WTC11 (cell line): ENCODE measurements at regions not wholly inside any gene's neighbourhood (a gene's known extent, or its start where the extent isn't known, plus 50 kb on each side); places are given as distances from the start of the nearest gene placed in this dataset.

Experiments
- ATAC-seq: fragments of 200-7000 bp; cut with Tn5 transposase; 2 replicates; pipeline ENCODE4 v1.10.0; 2021; ENCODE audit warnings: mild to moderate bottlenecking, moderate library complexity
- CTCF ChIA-PET: fragments of 300-600 bp; sonication (Branson Sonifier 250); formaldehyde crosslinking; loops from one replicate; lab custom pipeline; 2021; ENCODE audit warnings: antibody characterized with exemption; lab: Charles Lee
- POLR2A ChIA-PET: fragments of 350-600 bp; sonication (Branson Sonifier 250); formaldehyde crosslinking; loops from one replicate; lab custom pipeline; 2021; ENCODE audit warnings: antibody characterized with exemption; lab: Charles Lee
- DNase-seq: peaks from one replicate; pipeline ENCODE4 v3.0.0; 2021; ENCODE audit warnings: low spot score
- H3K27ac Mint-ChIP-seq: 2 replicates; pipeline ENCODE4 v1.8.0; 2021; ENCODE audit warnings: mixed read lengths
- H3K27me3 Mint-ChIP-seq: 2 replicates; pipeline ENCODE4 v1.8.0; 2021; ENCODE audit warnings: low read depth, mild to moderate bottlenecking, moderate library complexity, mixed read lengths
- H3K36me3 Mint-ChIP-seq: 2 replicates; pipeline ENCODE4 v1.8.0; 2021; ENCODE audit warnings: mixed read lengths
- H3K4me1 Mint-ChIP-seq: 2 replicates; pipeline ENCODE4 v1.8.0; 2022; ENCODE audit warnings: mixed read lengths
- H3K4me3 Mint-ChIP-seq: 2 replicates; pipeline ENCODE4 v1.8.0; 2021; ENCODE audit warnings: mild to moderate bottlenecking, moderate library complexity, mixed read lengths
- H3K9me3 Mint-ChIP-seq: 2 replicates; pipeline ENCODE4 v1.8.0; 2021; ENCODE audit warnings: mixed read lengths
- AR ChIP-seq: fragments of 250-450 bp; sonication (Bioruptor Pico); IDR thresholded peaks from 2 replicates; pipeline ENCODE4 v1.9.0; 2021; ENCODE audit warnings: mild to moderate bottlenecking
- CREM ChIP-seq: sonication (generic); formaldehyde crosslinking; IDR thresholded peaks from 2 replicates; pipeline ENCODE4 v1.8.1; 2022; ENCODE audit warnings: mild to moderate bottlenecking, missing genetic modification reagents, moderate library complexity
- E2F4 ChIP-seq: sonication (generic); formaldehyde crosslinking; IDR thresholded peaks from 2 replicates; pipeline ENCODE4 v1.8.1; 2022; ENCODE audit warnings: low read depth, mild to moderate bottlenecking, moderate library complexity, missing genetic modification reagents, borderline replicate concordance
- EMX1 ChIP-seq: fragments of 250-450 bp; sonication (Bioruptor Pico); IDR thresholded peaks from 2 replicates; pipeline ENCODE4 v1.8.0; 2021; ENCODE audit warnings: mild to moderate bottlenecking
- FOXJ3 ChIP-seq: sonication (generic); formaldehyde crosslinking; IDR thresholded peaks from 2 replicates; pipeline ENCODE4 v1.9.0; 2021; ENCODE audit warnings: missing genetic modification reagents, mild to moderate bottlenecking, borderline replicate concordance
- FOXK1 ChIP-seq: sonication (generic); formaldehyde crosslinking; IDR thresholded peaks from 2 replicates; pipeline ENCODE4 v1.8.0; 2022; ENCODE audit warnings: mild to moderate bottlenecking, moderate library complexity, missing genetic modification reagents
- FOXP1 ChIP-seq: sonication (generic); formaldehyde crosslinking; IDR thresholded peaks from 2 replicates; pipeline ENCODE4 v1.8.0; 2022; ENCODE audit warnings: missing genetic modification reagents, mild to moderate bottlenecking, moderate library complexity, borderline replicate concordance
- HMGXB4 ChIP-seq: sonication (generic); formaldehyde crosslinking; IDR thresholded peaks from 2 replicates; pipeline ENCODE4 v1.8.1; 2023; ENCODE audit warnings: mild to moderate bottlenecking, moderate library complexity, missing genetic modification reagents
- KAT7 ChIP-seq: sonication (generic); formaldehyde crosslinking; IDR thresholded peaks from 2 replicates; pipeline ENCODE4 v1.8.1; 2023; ENCODE audit warnings: missing genetic modification reagents, mild to moderate bottlenecking, borderline replicate concordance
- PRRX2 ChIP-seq: fragments of 250-450 bp; sonication (Bioruptor Pico); IDR thresholded peaks from 2 replicates; pipeline ENCODE4 v1.8.0; 2021; ENCODE audit warnings: mild to moderate bottlenecking
- SP1 ChIP-seq: sonication (generic); formaldehyde crosslinking; conservative IDR thresholded peaks from 2 replicates; pipeline ENCODE4 v1.8.1; 2022; ENCODE audit warnings: missing genetic modification reagents
- STAT6 ChIP-seq: sonication (generic); formaldehyde crosslinking; conservative IDR thresholded peaks from 2 replicates; pipeline ENCODE4 v1.8.1; 2023; ENCODE audit warnings: mild to moderate bottlenecking, low read depth, missing genetic modification reagents, moderate library complexity
- TEAD1 ChIP-seq: sonication (generic); formaldehyde crosslinking; IDR thresholded peaks from 2 replicates; pipeline ENCODE4 v1.8.0; 2022; ENCODE audit warnings: mild to moderate bottlenecking, missing genetic modification reagents
- TP53 ChIP-seq: sonication (generic); formaldehyde crosslinking; IDR thresholded peaks from 2 replicates; pipeline ENCODE4 v1.8.1; 2023; ENCODE audit warnings: mild to moderate bottlenecking, missing genetic modification reagents
- ZNF396 ChIP-seq: fragments of 250-450 bp; sonication (Bioruptor Pico); IDR thresholded peaks from 2 replicates; pipeline ENCODE4 v1.8.0; 2021; ENCODE audit warnings: mild to moderate bottlenecking, moderate library complexity, borderline replicate concordance
- ZNF423 ChIP-seq: fragments of 250-450 bp; sonication (Bioruptor Pico); IDR thresholded peaks from 2 replicates; pipeline ENCODE4 v2.1.2; 2022; ENCODE audit warnings: mild to moderate bottlenecking, moderate library complexity
- ZSCAN18 ChIP-seq: fragments of 250-450 bp; sonication (Bioruptor Pico); IDR thresholded peaks from 2 replicates; pipeline ENCODE4 v2.1.2; 2022; ENCODE audit warnings: mild to moderate bottlenecking, moderate library complexity
- TF ChIP-seq, protein P1 (sequence below): sonication (generic); formaldehyde crosslinking; IDR thresholded peaks from 2 replicates; pipeline ENCODE4 v1.8.1; 2022; ENCODE audit warnings: missing genetic modification reagents, borderline replicate concordance
- TF ChIP-seq, protein P2 (sequence below): sonication (generic); formaldehyde crosslinking; conservative IDR thresholded peaks from 2 replicates; pipeline ENCODE4 v1.8.1; 2022; ENCODE audit warnings: mild to moderate bottlenecking, missing genetic modification reagents
- TF ChIP-seq, protein P3 (sequence below): fragments of 250-450 bp; sonication (Bioruptor Pico); IDR thresholded peaks from 2 replicates; pipeline ENCODE4 v1.9.0; 2021; ENCODE audit warnings: mild to moderate bottlenecking

DNA sequence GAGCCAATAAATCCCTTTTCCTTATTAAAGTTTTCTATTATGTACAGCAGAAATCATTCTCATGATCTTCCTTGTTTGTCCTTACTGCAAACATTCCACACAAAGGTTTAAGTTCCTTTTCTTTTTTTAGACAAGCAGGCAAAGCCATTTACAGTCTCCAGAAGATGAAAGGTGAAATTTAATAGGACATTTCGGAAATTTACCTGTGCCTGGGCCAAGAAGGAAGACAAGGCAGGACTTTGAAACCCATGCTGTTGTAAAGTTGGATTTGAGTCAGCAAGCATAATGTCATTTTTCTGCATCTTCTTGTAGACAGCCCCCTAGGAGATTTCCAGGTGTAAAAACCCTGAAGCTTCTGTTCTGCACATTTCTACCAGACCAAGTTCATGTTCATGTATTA lies 188.1 kb downstream of the PAPSS1 start (continued):
- TF ChIP-seq ZSCAN18 (CRISPR knock-in tag): no peak

DNA sequence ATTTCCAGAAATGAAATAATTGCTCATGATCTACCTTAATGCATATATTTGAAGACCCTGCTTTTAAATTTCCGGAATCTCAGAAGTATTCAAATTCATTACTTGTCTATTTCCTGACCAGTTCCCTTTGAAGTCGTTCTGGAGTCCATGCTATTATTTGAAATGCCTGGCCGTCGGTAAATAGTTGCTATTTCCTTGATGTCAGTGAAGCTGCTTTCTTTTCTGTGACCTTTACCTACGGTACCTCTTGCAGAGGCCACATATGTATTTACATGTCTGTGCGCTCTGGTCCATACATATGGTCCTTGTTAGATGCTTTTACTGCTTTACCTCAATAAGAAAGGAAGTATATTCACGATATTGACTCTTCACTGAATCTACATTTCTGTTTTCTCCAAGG lies 199.7 kb downstream of the PAPSS1 start:
- H3K4me3 Mint-ChIP-seq: no peak overlapping the region
- no peak for DNase-seq
- peaks cover 14% of the 10 kb centered on the region for H3K36me3 Mint-ChIP-seq
- CTCF ChIA-PET: no interaction called here
- H3K4me1 Mint-ChIP-seq: no peaks in the 10 kb centered on the region
- no peak overlapping the region for H3K27ac Mint-ChIP-seq
- peaks cover 17% of the 10 kb centered on the region for H3K9me3 Mint-ChIP-seq
- POLR2A ChIA-PET: no interaction called here
- TF ChIP-seq PRRX2 (CRISPR knock-in tag) (no peak), HMGXB4 (CRISPR knock-in tag) (no peak), FOXJ3 (CRISPR knock-in tag) (no peak), CREM (CRISPR knock-in tag) (no peak), TEAD1 (CRISPR knock-in tag) (no peak), E2F4 (CRISPR knock-in tag) (no peak), TP53 (CRISPR knock-in tag) (no peak), FOXK1 (CRISPR knock-in tag) (no peak), STAT6 (no peak), AR (CRISPR knock-in tag) (no peak), EMX1 (CRISPR knock-in tag) (no peak), ZNF423 (CRISPR knock-in tag) (no peak), SP1 (CRISPR knock-in tag) (no peak), FOXP1 (no peak), KAT7 (no peak), ZNF396 (CRISPR knock-in tag) (no peak)
- TF ChIP-seq, protein P1, sequence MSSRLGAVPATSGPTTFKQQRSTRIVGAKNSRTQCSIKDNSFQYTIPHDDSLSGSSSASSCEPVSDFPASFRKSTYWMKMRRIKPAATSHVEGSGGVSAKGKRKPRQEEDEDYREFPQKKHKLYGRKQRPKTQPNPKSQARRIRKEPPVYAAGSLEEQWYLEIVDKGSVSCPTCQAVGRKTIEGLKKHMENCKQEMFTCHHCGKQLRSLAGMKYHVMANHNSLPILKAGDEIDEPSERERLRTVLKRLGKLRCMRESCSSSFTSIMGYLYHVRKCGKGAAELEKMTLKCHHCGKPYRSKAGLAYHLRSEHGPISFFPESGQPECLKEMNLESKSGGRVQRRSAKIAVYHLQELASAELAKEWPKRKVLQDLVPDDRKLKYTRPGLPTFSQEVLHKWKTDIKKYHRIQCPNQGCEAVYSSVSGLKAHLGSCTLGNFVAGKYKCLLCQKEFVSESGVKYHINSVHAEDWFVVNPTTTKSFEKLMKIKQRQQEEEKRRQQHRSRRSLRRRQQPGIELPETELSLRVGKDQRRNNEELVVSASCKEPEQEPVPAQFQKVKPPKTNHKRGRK (CRISPR knock-in tag): no peak
- TF ChIP-seq, protein P2, sequence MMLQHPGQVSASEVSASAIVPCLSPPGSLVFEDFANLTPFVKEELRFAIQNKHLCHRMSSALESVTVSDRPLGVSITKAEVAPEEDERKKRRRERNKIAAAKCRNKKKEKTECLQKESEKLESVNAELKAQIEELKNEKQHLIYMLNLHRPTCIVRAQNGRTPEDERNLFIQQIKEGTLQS (CRISPR knock-in tag): no peak
- TF ChIP-seq, protein P3, sequence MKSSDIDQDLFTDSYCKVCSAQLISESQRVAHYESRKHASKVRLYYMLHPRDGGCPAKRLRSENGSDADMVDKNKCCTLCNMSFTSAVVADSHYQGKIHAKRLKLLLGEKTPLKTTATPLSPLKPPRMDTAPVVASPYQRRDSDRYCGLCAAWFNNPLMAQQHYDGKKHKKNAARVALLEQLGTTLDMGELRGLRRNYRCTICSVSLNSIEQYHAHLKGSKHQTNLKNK (CRISPR knock-in tag): no peak
- H3K27me3 Mint-ChIP-seq: no peaks in the 10 kb centered on the region
- no peak for ATAC-seq
